ENCODE measurements at regions not wholly inside any gene's neighbourhood (a gene's known extent, or its start where the extent isn't known, plus 50 kb on each side); places are given as distances from the start of the nearest gene placed in this dataset.

DNA sequence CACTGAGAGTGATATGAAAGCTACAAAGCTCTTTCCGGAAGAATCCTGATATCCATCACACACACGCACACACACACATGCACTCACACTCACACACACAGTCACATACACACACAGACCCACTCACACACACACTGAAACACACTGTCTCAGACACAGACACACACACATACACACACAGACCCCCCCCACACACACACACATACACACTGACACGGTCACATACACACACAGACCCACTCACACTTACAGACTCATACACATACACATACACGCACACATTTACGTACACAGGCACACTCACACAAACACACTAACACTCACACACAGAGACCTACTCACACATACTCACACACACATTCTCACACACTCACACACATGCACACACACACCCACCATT is 58.6 kb downstream of the LIG4 start:
- no peak for DNase-seq

DNA sequence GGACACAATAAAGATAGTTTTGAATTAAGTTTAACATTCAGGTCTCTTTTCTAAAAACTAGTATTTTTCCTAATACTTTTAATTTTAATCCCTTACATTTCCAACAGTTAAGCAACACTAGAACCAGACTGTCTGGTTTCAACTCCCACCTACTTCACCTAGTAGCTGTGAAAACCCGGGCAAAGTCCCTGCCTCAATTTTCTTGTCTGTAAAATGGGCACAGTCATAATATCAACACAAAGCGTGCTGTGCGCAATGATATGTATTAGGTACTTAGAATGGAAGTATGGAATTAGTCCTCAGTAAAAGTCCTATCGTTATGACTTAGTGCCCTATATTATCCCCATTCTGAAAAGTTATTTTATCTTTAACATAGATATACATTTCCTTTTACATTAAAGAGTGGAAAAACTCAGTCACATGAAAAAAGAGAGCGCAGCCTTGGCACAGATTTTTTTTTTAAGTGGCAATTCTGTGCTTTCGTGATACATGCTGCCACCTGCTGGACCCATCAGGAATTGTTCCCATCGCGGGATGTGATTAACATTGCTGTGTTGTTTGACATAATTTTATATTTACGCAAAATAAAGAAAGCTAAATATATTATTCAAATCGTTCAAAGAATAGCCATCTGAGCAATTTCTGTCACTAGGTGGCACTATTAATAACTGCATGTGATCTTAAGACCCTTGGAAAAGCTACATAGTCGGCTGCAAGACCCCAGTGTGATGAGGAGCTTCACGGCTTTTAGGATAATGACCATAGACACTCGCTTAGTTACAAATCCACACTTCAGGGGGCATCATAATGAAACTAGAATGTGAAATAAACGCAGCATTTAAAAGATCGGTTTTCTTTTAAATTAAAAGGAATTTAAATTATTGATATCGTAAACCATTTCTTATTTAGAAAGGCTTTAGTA is 59.9 kb downstream of the LIG4 start:
- peak; percentile 42 for DNase-seq

DNA sequence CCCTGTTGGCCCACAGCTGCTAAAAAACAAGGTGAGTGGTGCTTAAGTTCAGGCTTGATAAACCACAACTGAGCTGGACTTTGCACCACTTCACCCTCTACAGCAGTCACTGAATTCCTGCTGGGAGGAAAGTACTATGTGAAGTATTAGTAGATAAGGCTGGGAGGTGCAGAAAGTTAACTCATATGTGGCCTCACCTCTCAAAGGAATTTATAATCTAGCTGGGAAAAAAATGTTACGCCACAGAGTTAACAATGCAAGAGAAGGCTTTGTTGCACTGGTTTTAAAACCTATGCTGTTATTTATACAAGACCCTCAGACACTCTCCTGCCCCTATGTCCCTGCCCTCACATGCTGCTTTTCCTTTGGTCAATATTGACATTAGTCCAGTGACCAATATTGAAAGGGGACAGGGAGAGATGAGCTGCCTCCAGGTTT is 60.9 kb downstream of the LIG4 start:
- no peak for DNase-seq

DNA sequence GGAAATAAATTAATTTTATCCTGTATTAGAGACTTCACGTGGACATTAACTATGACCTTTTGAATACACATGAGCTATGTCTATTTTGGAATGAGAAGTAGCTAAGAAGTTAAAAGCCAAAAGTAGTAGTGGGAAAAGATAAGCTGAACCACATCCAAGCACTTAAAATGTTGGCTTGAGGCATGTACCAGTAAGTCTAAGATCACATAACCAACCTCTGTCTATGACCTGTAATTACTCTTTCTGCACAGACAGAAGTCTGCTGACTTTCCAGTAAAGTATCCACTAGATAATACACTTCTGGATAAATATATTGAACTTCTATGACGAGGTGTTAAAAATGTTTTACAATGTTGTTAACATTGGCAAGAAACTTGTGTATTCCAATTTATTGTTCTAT is 68.7 kb downstream of the LIG4 start:
- DNase-seq = no peak

DNA sequence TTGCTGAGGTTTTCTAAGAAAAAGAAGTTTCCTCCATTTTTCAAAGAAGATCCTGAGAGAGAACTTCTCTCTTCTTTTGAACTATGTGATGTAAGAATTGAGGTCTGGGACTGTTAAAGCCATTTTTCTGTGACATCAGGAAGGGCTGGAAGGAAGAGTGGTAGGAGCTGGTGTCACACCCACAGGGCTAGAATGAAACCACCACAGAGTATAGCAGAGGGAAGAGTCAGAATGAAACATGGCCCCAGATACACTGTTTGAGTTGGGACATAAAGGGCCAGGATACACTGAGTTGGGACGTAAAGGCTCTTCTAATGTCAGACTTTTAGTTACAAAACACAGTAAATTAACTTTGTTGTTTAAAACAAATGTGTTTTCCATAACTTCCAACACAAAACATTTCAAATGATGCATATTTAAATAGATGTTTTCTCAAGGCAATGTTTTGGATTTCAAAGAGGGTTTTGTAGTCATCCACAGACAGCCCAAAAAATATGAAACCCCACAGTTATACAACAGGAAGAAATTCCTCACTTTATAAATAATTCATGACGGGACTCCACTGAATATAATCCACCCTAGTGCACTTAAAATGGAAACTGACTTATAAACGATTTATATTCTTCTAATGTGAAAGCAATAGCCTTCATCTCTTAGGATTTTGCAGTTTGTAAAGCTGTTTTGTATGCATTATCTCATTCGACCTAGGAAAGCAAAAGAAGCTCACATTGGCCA is 72.5 kb downstream of the LIG4 start:
- DNase-seq = no peak

DNA sequence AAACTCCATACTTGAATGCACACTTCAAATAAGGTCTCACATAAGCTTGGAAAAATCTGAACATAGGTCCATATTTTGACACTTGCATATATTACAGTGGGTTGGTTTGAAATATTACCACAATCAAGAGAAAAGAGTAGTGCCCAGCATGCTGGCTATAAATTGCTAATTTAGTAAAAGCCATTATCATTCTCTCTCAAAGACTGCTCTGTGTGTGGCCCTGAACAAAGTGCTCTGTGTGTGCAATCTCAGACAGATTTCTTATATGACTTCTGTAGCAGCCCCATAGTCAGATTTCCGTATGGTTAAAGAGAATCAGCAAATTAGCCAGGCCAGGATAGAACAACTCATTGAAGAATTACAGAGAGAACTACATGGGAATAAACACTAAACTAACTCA is 78.2 kb downstream of the LIG4 start:
- no peak for DNase-seq

DNA sequence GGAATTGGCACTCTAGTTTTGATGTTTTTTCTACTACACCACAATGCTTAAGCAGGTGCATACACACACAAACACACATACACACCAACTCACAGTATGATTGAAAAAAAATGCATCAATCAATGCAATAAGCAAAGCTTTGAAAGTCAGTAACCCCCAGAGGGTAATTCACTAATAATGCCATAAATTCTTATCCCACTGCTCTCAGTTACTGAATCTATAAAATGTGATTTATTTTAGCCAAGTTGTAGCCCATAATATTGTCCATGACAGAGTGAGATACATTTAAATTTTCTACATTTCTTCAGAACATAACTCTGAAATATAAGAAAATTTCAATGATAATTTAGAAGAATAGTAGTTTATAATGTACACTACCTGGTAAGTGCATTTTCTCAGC is 87.9 kb downstream of the LIG4 start:
- no peak for DNase-seq

DNA sequence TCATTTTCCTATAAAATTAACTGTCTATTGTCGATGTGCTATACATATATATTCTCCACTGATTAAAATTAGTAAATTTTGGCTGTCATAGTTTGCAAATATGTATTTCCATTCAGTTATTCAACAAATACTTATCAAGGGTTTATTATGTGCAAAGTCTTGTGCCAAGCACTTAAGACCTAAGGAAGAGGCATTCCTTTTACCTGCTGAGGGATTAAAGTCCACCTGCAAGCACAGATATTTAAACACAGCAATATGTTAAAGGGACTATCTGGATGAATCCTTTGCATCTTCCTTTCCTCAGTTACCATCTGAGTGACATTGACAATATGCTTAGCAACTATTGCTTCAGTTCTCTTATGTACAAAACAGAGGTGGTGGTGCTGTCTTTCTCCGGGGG is 89.3 kb downstream of the LIG4 start:
- DNase-seq = no peak

DNA sequence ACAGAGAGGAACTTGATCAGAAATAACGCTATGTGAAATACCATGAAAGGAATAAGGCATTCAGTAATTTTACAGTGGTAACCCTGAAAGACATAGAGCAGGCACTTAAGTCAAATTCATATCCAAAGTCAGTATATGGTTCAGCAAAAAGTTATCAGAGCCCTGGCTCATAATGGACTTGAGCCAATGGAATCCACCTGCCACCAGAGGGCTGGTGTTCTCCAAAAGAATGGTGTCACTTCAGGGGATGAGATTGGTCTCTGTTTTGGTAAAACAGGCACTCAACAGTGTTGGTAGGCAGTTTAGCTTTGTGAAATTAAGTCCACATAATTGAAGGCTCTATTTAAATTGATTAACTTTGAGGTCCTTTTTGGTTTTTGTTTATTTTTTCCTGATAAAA is 93.9 kb downstream of the LIG4 start:
- no peak for DNase-seq

DNA sequence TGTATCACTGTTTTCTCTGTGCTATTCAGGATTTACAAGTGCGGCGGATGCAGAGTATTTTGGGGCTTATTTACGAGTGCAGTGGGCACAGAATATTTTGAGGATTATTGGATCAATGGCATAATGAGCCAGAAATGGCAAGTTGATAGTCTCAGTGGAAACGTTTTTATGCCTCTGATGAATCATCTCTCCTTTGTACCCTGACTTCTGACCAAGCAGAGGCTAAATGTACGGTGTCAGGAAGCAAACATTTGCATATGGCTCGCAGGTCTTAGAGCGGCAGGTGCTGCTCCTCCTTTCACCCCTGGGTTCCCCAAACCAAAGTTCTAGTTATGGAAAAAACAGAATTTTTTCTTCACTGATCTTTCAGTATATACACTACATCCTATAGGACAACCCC is 94.5 kb downstream of the LIG4 start:
- DNase-seq = no peak

DNA sequence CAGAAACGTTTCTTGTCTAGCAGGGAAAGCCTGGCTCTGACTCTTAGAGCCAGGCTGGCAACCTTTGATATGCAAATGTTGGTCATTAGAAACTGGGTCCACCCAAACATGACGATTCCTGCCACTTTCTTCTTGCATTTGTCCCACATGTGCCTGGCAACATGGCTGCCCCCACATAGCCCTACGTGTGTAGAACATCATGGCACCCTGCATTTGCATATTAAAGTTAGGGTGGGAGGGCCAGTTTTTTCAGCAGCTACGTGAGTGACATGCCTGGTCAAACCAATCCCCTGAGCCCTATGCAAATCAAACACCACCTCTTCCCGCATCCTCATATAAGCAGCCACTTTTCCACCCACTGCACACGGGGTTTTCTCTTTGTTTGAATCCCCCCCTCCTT is 95.0 kb downstream of the LIG4 start:
- no peak for DNase-seq

DNA sequence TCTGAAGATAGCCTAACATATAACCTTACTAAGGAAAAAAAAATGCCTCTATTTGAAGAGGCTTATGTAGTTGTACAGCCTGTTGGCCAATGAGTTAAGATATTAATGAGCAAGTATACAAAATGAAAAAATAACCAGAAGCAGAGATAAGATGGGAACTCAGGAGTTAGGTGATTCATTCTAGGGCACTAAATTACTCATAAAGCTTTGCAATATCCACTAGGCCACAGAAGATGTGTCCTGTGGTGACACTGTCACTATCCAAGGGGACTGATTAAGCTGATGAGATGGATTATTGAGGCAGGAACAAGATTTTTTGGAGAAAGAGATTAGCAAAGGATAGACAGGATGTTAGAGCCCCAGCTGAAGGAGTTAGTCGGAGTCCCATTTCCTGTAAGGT is 99.6 kb downstream of the LIG4 start:
- DNase-seq = no peak

DNA sequence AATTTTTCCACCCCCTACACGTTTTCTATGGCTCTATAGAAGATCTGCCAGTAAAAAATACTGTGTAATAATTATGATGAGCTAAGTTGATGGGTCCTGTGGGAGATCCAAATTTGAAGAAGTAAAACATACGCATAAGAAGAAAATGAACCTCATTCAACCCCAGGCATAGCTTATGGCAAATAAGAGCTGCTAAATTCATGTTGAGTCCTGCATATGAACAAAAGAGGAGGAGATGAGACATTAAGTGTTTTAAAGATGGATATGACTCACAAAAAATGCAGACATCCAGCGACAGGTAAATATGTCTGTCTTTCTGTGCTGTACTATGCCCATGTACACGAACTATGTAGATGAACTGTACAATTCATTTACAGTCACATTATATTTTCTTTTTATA is 101.9 kb downstream of the LIG4 start:
- DNase-seq = no peak

DNA sequence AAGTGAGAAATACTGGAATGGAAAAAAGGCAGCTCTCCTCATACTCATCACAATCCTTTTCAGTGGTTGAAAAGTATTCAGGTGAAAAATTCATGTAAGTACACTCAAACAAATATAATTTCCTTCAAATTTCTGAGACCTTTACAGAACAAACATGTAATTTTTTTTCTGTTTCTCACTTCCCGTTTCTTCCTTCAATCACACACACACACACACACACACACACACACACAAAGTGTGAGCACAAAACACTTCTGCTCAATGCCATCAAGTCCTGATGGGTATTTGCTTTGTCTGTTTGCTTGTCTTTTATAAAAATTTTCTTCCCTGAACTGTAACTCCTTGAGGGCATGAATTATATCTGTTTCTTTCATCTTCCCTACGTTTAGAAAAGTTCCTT is 110.6 kb downstream of the LIG4 start:
- DNase-seq = no peak

DNA sequence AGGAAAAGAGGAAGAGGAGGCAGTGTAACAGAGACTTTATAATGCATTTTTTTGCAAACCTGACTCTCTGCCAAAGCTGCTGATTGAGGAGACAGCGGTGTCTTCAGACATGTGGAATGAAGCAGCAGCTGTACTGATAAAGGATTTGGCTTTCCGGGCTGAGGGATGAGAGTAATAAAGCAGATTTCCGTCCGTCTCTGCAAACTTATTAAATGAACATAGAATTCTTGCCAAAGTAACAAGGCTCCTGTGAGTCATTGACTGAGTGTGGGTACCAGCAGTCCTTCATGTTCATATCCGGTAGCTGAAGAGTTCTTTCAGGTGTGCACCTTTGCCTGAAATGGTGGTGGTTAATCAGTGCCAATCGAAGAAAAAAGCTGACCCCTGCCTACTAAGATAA is 112.6 kb downstream of the LIG4 start:
- DNase-seq = no peak

DNA sequence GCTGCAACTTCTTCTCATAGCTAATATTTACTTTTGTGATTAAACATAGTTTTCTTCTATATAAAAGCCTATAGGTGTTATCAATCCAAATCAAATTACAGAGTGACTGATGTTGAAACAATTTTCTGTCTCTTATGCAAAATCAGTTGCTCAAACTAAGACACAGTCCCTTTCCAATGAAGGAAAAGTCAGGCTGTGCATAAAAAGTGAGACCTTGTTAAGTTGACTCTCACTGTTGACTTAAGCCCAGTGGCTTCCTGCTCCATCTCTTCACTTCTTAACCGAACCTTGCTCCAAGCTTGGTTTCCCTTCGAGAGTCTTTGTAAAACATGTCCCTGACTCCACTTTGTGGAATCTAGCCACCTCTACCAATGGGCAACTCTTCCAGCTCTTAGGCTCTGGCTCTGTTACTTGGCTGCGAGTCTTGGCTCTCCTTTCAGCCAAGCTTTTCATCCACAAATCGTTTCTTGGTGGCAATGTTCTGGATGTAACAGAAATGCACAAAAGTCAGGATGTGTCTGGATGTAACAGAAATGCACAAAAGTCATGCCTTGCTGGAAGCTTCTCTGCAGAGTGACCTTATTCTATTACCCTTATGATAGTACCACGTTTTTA is 118.9 kb downstream of the LIG4 start:
- no peak for DNase-seq

DNA sequence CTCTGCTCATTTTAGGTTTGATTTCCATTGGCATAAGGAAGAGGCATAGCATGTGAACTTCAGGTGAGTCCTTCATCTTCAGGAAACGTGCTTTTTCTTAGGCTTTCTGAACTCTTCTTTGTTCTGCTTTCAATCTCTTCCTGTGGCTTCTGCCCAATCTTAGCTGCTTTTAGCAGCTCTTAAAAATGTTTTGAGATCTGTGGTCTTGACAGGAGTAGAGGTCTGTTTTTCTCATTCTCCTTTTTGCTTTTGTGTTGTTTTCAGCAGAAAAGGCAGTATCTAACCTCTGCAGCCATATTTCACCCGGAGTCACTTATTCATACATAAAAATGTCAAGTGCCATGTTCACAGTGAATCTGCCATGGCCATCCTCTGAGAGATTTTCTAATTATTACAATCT is 120.3 kb downstream of the LIG4 start:
- no peak for DNase-seq

DNA sequence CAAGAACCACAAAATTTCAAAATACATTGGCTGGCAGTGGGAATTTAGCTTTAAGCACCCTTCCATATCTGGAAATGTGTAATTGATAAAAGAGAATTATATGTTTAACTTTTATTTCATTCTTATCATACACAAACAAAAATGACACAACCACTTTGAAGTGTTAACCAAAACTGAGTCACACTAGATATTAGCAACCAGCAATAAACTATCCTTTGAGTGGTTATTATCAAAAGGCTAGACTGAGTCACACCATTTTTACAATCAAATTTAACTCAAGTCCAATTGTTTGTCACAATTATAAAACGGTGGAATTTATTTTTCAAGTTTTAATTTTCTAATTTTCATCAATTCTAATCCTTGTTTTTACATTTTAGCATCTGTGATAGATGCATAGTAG is 121.7 kb downstream of the LIG4 start:
- no peak for DNase-seq

DNA sequence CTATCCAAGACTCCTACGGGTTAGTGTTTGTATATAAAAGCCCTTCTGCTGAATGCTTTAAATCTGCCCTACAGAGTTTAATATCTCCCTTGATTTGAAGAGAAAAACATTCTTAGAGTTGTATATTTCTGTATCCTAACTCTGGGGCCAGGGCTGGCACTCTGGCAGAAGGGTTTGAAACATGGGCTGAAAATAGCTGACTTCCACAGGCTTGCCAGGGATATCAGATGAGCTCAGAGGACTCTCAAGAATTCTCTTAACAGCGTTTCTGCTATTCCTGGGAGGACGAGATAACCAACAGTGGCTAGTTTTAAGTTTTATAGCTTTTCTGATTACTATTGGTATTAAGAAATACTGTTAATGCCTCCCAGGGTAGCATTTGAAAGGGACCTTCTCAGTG is 127.5 kb downstream of the LIG4 start:
- DNase-seq = no peak

DNA sequence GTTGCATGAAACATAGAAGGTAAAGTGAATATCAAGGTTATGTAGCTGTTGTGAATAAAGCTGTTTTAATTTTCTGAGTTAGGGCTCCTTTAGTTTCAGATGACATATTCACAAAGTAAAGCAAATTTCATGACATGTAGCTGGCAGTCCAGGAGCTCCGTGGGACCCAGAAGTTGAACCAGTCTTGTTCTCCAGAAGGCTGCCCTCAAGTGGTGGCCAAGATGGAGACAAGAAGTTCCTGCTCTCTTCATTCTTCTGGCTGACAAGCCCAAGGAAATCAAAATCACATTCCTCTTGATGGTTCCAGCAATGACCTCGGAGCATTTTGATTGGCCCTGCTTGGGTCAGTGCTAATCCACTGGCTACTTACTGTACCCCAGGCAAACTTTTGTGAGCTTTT is 128.7 kb downstream of the LIG4 start:
- DNase-seq = no peak

DNA sequence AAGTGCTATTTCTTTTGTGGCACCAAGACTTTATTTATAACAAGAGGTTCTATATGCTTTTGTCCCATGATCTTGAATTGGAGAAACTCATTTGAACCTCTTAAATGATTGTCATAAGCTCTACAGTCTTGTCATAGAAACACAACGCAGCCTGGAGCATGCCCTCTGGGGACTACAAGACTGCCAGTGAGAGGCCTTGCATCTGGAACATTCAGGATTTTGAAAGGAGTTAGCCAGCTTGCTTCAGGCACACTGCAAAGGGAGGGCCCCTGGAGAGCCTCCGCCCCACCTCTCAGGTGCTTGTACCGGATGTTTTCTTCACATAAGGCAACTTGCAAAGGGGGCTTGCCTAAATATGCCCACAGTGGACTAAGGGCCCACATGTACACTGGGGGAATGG is 130.5 kb downstream of the LIG4 start:
- DNase-seq = no peak

DNA sequence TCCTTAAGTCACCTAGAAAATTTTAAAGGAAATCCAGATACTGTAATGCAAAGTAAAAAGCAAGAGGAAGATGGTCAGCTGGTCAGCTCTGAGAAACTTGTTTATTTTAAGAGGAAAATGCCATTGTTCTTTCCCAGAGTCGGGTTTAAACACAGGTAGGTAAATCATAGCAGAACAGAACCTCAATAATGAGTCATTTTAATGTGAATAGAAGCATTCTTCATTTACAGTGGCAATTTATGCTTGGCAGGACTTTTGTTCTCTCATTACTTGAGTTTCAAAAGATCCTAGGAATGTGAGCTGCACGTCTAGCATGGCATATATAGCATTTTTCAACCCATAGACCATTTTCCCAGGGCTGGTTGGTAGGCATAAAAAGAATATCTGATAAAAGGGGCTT is 132.3 kb downstream of the LIG4 start:
- no peak for DNase-seq

DNA sequence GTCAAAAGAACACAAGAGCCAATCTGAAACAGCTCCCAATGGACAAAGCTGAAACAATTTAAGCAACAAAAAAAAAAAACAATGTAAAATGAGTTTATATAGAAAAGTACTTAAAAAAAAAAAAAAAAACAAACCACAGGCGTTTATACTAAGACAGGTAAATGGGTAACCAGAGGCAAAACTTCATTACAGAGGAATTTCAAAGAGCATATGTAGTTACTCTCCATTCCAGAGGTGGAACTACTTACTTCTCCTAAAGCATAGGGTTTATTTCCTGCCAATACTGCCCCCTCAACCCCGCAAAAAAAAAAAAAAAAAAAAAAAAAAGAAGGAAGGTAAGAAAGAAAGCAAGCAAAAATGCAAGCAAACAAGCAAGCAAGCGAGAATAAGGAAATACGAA is 132.9 kb downstream of the LIG4 start:
- no peak for DNase-seq

DNA sequence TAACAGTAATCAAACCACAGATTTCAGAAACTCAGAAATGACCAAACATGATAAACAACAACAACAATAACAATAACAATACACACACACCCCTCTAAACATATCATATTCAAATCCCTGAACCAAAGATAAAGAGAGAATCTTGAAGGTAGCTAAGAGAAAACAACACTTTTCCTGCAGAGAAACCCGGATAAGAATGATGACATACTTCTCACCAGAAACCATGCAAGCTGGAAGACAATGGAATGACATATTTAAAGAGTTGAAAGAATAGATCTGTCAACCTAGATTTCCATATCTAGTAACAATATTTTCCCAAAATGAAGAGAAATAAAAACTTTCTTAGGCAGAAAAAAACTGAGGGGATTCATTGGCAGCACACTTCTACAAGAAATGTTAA is 138.1 kb downstream of the LIG4 start:
- DNase-seq = no peak

Measured in activated T-cell treated with anti-CD3 and anti-CD28 coated beads for 4 hours (primary cell).